Transverse colon (tissue), 4 donors: ENCODE measurements at regions not wholly inside any gene's neighbourhood (a gene's known extent, or its start where the extent isn't known, plus 50 kb on each side); places are given as distances from the start of the nearest gene placed in this dataset.

Experiments
- DNase-seq: peaks from one replicate; pipeline ENCODE4 v3.0.0-alpha.2; 2019
- H3K27ac ChIP-seq, 4 donors: fragments of 200-600 bp; sonication (generic); 2 replicates each; pipeline ENCODE4 v1.5.1; 2016 to 2018; ENCODE audit warnings: inconsistent platforms in 4 of 4
- H3K27me3 ChIP-seq: fragments of 200-600 bp; sonication (generic); 2 replicates; pipeline ENCODE4 v1.5.1; 2017; ENCODE audit warnings: inconsistent platforms
- H3K36me3 ChIP-seq, 4 donors: fragments of 200-600 bp; sonication (generic); 2 replicates each; pipeline ENCODE4 v1.5.1; 2017 to 2019; ENCODE audit warnings: inconsistent platforms in 4 of 4
- H3K4me1 ChIP-seq, 4 donors: fragments of 200-600 bp; sonication (generic); 2 replicates each; pipeline ENCODE4 v1.5.1; 2017 to 2020; ENCODE audit warnings: inconsistent platforms in 4 of 4
- H3K4me3 ChIP-seq, 4 donors: fragments of 200-600 bp; sonication (generic); 1 replicate in 1 of 4; 2 replicates in 3 of 4; pipeline versions ENCODE4 v1.5.1 to v1.6.1; 2017 to 2019; ENCODE audit warnings: inconsistent platforms in 4 of 4
- H3K9me3 ChIP-seq, 2 donors: fragments of 200-600 bp; sonication (generic); 2 replicates each; pipeline ENCODE4 v1.5.1; 2017 to 2019; ENCODE audit warnings: inconsistent platforms in 2 of 2
- CTCF ChIP-seq, 5 experiments: fragments of 200-600 bp in 3 of 5; fragments of 450-650 bp in 2 of 5; sonication (generic) in 3 of 5; IDR thresholded peaks; 1 replicate in 2 of 5; 2 replicates in 3 of 5; pipeline ENCODE4 v1.5.1; 2016 to 2017; ENCODE audit warnings: antibody characterized with exemption in 5 of 5, inconsistent platforms in 3 of 5, mild to moderate bottlenecking in 2 of 5, moderate library complexity in 1 of 5
- EP300 ChIP-seq: sonication (generic); formaldehyde crosslinking; IDR thresholded peaks from one replicate; pipeline ENCODE4 v1.6.1; 2017; ENCODE audit warnings: antibody characterized with exemption, low read depth
- POLR2A ChIP-seq: fragments of 450-650 bp; IDR thresholded peaks from one replicate; pipeline ENCODE4 v1.6.1; 2016; ENCODE audit warnings: antibody characterized with exemption, mild to moderate bottlenecking, moderate library complexity
- POLR2AphosphoS5 ChIP-seq, 3 donors: sonication (generic); formaldehyde crosslinking; IDR thresholded peaks; one replicate each; pipeline ENCODE4 v1.6.1; 2016; ENCODE audit warnings: antibody characterized with exemption in 3 of 3
- WGBS, 2 donors: methylation state at CpG; one replicate each; pipeline ENCODE4 v1.1.5; 2018; ENCODE audit warnings: low coverage in 1 of 2; 5-methylcytosine and 5-hydroxymethylcytosine counted together
- in situ Hi-C, 4 donors: fragments of 200-750 bp; cut with MboI; loops; one replicate each; pipeline versions ENCODE4 v1.15.0 to v1.15.1; 2017; ENCODE audit warnings: low sequenced_read_pairs in 3 of 4, low pct_ligation_motif_present in 1 of 4, low pct_unique_long_range_greater_than_20kb in 1 of 4
- intact Hi-C: fragments of 100-400 bp; cut with DNase I; formaldehyde crosslinking; loops from one replicate; pipeline ENCODE4 v1.15.1; 2023; ENCODE audit warnings: low total_unique reads
- small RNA-seq, 4 donors: library from RNA; depleted of rRNA; stranded (forward); fragments of <200 nt; gene quantifications; one replicate each; pipeline ENCODE3, GENCODE V24; 2016

- intact Hi-C loops (no loop called here), in situ Hi-C loops (loop anchor here in 2 of 4 donors (25.0 kb wide), 2 partner anchors 293 to 318 kb away; partner anchors contain the start of gene ZNF761 (in 1 of the 2))
- no peaks in the 10 kb centered on the region for H3K27me3 ChIP-seq
- no peaks in the 10 kb centered on the region for H3K9me3 ChIP-seq
- no peak for TF ChIP-seq POLR2A
- no peak for TF ChIP-seq EP300
- no peak for TF ChIP-seq CTCF (IDR thresholded peaks at IDR 0.05)
- TF ChIP-seq POLR2AphosphoS5 (IDR thresholded peaks at IDR 0.05), result no peak
- no peaks in the 10 kb centered on the region for H3K36me3 ChIP-seq
- H3K4me1 ChIP-seq, result no peaks in the 10 kb centered on the region
- no peak overlapping the region for H3K27ac ChIP-seq
- H3K4me3 ChIP-seq, result no peak overlapping the region
- WGBS, 2 donors, result 89 to 97% methylated on average over 5 to 8 of the region's 8 CpGs
- DNase-seq, result no peak
These were observed 93.7 kb downstream of the NLRP12 start for GRCh38 chr19:53730391-53730790.

Small RNAs in the stretch of these regions (small RNA-seq; reads per million reads assigned to genes)
- gene MIR516B2, result 0 reads per million in 4 donors
- gene MIR517A, result 0 reads per million in 4 donors
- gene MIR517B, result 0 reads per million in 4 donors
- gene MIR518B, result 0 reads per million in 4 donors
- 0 reads per million in 4 donors for gene MIR518E
- 0 reads per million in 4 donors for gene MIR518F
- gene MIR519D, result 0 reads per million in 4 donors
- 0 reads per million in 4 donors for gene MIR520B
- gene MIR520C, result 0 reads per million in 4 donors
- 0 reads per million in 4 donors for gene MIR520D
- 0 reads per million in 4 donors for gene MIR520G
- 0 reads per million in 4 donors for gene MIR521-2
- gene MIR525, result 0 reads per million in 4 donors
- gene MIR526A1, result 0 reads per million in 4 donors
- 0 reads per million in 4 donors for gene MIR526A2
- 0 reads per million in 4 donors for gene RNU6-803P
